HEK293 (cell line): ENCODE measurements at regions not wholly inside any gene's neighbourhood (a gene's known extent, or its start where the extent isn't known, plus 50 kb on each side); places are given as distances from the start of the nearest gene placed in this dataset.
A peak's percentile ranks its signal among the peaks of the same experiment; 100 is the strongest.

Source experiments
- CTCF ChIA-PET: fragments of 350-600 bp; formaldehyde crosslinking; extraction: SDS; loops from one replicate; lab custom pipeline; 2021; ENCODE audit warnings: antibody characterized with exemption; lab: Yijun Ruan, JAX
- POLR2A ChIA-PET: fragments of 300-600 bp; formaldehyde crosslinking; extraction: SDS; loops from one replicate; lab custom pipeline; 2020; ENCODE audit warnings: antibody characterized with exemption, inconsistent platforms; lab: Yijun Ruan, JAX
- H3K27ac ChIP-seq: fragments of 200-500 bp; sonication (Bioruptor generic); 2 replicates; pipeline ENCODE4 v1.5.1; 2014; ENCODE audit warnings: low read depth, low read length, control low read depth, inconsistent platforms; ENCODE audit errors: extremely low read depth
- H3K36me3 ChIP-seq, 2 experiments: fragments of 200-500 bp in 1 of 2; sonication (Bioruptor generic) in 1 of 2; 1 replicate in 1 of 2; 2 replicates in 1 of 2; pipeline ENCODE4 v1.5.1; 2014 to 2017; ENCODE audit warnings: inconsistent platforms in 2 of 2, low read length in 2 of 2; ENCODE audit not compliant: control insufficient read depth in 2 of 2, insufficient read depth in 1 of 2
- H3K4me1 ChIP-seq: fragments of 200-500 bp; sonication (Bioruptor generic); 2 replicates; pipeline ENCODE4 v1.5.1; 2014; ENCODE audit warnings: mild to moderate bottlenecking, low read length, inconsistent platforms; ENCODE audit not compliant: control insufficient read depth, insufficient read depth
- H3K4me3 ChIP-seq: 2 replicates; pipeline ENCODE4 v1.5.1; 2011; ENCODE audit warnings: low read depth, mild to moderate bottlenecking, control low read depth, low read length, moderate library complexity
- H3K9me3 ChIP-seq: fragments of 200-500 bp; sonication (Bioruptor generic); 2 replicates; pipeline ENCODE4 v1.5.1; 2014; ENCODE audit warnings: low read depth, low read length, inconsistent platforms; ENCODE audit not compliant: control insufficient read depth, insufficient read depth
- ATF2 ChIP-seq: fragments of 450-650 bp; formaldehyde crosslinking; IDR thresholded peaks from 2 replicates; pipeline ENCODE4 v1.5.1; 2016; ENCODE audit warnings: missing biosample characterization, missing genetic modification characterization, low read depth
- BCL11A ChIP-seq: fragments of 450-650 bp; formaldehyde crosslinking; IDR thresholded peaks from 2 replicates; pipeline ENCODE4 v1.5.1; 2016; ENCODE audit warnings: low read depth, missing biosample characterization, missing genetic modification characterization
- GFI1B ChIP-seq: fragments of 450-650 bp; formaldehyde crosslinking; IDR thresholded peaks from 2 replicates; pipeline ENCODE4 v1.5.1; 2016; ENCODE audit warnings: missing biosample characterization, missing genetic modification characterization
- GLI4 ChIP-seq: fragments of 450-650 bp; formaldehyde crosslinking; IDR thresholded peaks from 2 replicates; pipeline ENCODE4 v1.5.1; 2016; ENCODE audit warnings: missing biosample characterization, missing genetic modification characterization
- KLF1 ChIP-seq: fragments of 450-650 bp; formaldehyde crosslinking; IDR thresholded peaks from 2 replicates; pipeline ENCODE4 v1.5.1; 2016; ENCODE audit warnings: missing biosample characterization, missing genetic modification characterization
- KLF7 ChIP-seq: fragments of 450-650 bp; formaldehyde crosslinking; IDR thresholded peaks from 2 replicates; pipeline ENCODE4 v1.5.1; 2016; ENCODE audit warnings: missing biosample characterization, missing genetic modification characterization, borderline replicate concordance
- SP2 ChIP-seq: fragments of 450-650 bp; formaldehyde crosslinking; IDR thresholded peaks from 2 replicates; pipeline ENCODE4 v1.5.1; 2016; ENCODE audit warnings: missing biosample characterization, missing genetic modification characterization
- TRIM28 ChIP-seq: IDR thresholded peaks from 2 replicates; pipeline ENCODE4 v1.6.1; 2011; ENCODE audit warnings: low read length, control low read depth, borderline replicate concordance
- WT1 ChIP-seq: fragments of 450-650 bp; formaldehyde crosslinking; IDR thresholded peaks from 2 replicates; pipeline ENCODE4 v1.5.1; 2016; ENCODE audit warnings: missing biosample characterization, missing genetic modification characterization
- ZNF174 ChIP-seq: fragments of 450-650 bp; formaldehyde crosslinking; IDR thresholded peaks from 2 replicates; pipeline ENCODE4 v1.5.0; 2017; ENCODE audit warnings: missing biosample characterization, mild to moderate bottlenecking, missing genetic modification characterization
- ZNF514 ChIP-seq: fragments of 450-650 bp; formaldehyde crosslinking; IDR thresholded peaks from 2 replicates; pipeline ENCODE4 v1.5.1; 2016; ENCODE audit warnings: missing biosample characterization, missing genetic modification characterization
- ZNF530 ChIP-seq: fragments of 450-650 bp; formaldehyde crosslinking; IDR thresholded peaks from 2 replicates; pipeline ENCODE4 v1.5.1; 2016; ENCODE audit warnings: low read depth, missing biosample characterization, missing genetic modification characterization
- ZNF544 ChIP-seq: fragments of 450-650 bp; formaldehyde crosslinking; IDR thresholded peaks from 2 replicates; pipeline ENCODE4 v1.5.0; 2017; ENCODE audit warnings: missing biosample characterization, missing genetic modification characterization
- ZNF600 ChIP-seq: fragments of 450-650 bp; formaldehyde crosslinking; IDR thresholded peaks from 2 replicates; pipeline ENCODE4 v1.5.1; 2016; ENCODE audit warnings: missing biosample characterization, missing genetic modification characterization
- ZNF621 ChIP-seq: fragments of 450-650 bp; formaldehyde crosslinking; IDR thresholded peaks from 2 replicates; pipeline ENCODE4 v1.5.1; 2017; ENCODE audit warnings: missing biosample characterization, missing genetic modification characterization
- ZNF654 ChIP-seq: fragments of 450-650 bp; formaldehyde crosslinking; IDR thresholded peaks from 2 replicates; pipeline ENCODE4 v1.5.1; 2016; ENCODE audit warnings: low read depth, missing biosample characterization, missing genetic modification characterization
- ZNF707 ChIP-seq: fragments of 450-650 bp; formaldehyde crosslinking; IDR thresholded peaks from 2 replicates; pipeline ENCODE4 v1.5.1; 2016; ENCODE audit warnings: missing biosample characterization, missing genetic modification characterization
- ZNF791 ChIP-seq: fragments of 450-650 bp; formaldehyde crosslinking; IDR thresholded peaks from 2 replicates; pipeline ENCODE4 v1.5.1; 2016; ENCODE audit warnings: missing biosample characterization, missing genetic modification characterization
- ZSCAN16 ChIP-seq: fragments of 450-650 bp; formaldehyde crosslinking; IDR thresholded peaks from 2 replicates; pipeline ENCODE4 v1.5.1; 2016; ENCODE audit warnings: missing biosample characterization, missing genetic modification characterization
- TF ChIP-seq, protein P1 (sequence below): fragments of 450-650 bp; formaldehyde crosslinking; IDR thresholded peaks from 2 replicates; pipeline ENCODE4 v1.5.1; 2016; ENCODE audit warnings: missing biosample characterization, missing genetic modification characterization
- TF ChIP-seq, protein P2 (sequence below): fragments of 450-650 bp; formaldehyde crosslinking; IDR thresholded peaks from 2 replicates; pipeline ENCODE4 v1.5.1; 2017; ENCODE audit warnings: missing biosample characterization, missing genetic modification characterization
- TF ChIP-seq, protein P3 (sequence below): fragments of 450-650 bp; formaldehyde crosslinking; conservative IDR thresholded peaks from 2 replicates; pipeline ENCODE4 v1.5.1; 2016; ENCODE audit warnings: low read depth, missing biosample characterization, missing genetic modification characterization

- TF ChIP-seq, protein P1, sequence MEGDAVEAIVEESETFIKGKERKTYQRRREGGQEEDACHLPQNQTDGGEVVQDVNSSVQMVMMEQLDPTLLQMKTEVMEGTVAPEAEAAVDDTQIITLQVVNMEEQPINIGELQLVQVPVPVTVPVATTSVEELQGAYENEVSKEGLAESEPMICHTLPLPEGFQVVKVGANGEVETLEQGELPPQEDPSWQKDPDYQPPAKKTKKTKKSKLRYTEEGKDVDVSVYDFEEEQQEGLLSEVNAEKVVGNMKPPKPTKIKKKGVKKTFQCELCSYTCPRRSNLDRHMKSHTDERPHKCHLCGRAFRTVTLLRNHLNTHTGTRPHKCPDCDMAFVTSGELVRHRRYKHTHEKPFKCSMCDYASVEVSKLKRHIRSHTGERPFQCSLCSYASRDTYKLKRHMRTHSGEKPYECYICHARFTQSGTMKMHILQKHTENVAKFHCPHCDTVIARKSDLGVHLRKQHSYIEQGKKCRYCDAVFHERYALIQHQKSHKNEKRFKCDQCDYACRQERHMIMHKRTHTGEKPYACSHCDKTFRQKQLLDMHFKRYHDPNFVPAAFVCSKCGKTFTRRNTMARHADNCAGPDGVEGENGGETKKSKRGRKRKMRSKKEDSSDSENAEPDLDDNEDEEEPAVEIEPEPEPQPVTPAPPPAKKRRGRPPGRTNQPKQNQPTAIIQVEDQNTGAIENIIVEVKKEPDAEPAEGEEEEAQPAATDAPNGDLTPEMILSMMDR: no peak
- TF ChIP-seq ZNF654 (tag by site-specific recombination): no peak
- TF ChIP-seq KLF1: no peak
- TF ChIP-seq ZSCAN16 (tag by site-specific recombination): no peak
- TF ChIP-seq, protein P2, sequence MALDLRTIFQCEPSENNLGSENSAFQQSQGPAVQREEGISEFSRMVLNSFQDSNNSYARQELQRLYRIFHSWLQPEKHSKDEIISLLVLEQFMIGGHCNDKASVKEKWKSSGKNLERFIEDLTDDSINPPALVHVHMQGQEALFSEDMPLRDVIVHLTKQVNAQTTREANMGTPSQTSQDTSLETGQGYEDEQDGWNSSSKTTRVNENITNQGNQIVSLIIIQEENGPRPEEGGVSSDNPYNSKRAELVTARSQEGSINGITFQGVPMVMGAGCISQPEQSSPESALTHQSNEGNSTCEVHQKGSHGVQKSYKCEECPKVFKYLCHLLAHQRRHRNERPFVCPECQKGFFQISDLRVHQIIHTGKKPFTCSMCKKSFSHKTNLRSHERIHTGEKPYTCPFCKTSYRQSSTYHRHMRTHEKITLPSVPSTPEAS (tag by site-specific recombination): no peak
- TF ChIP-seq ZNF530: no peak
- no peak for TF ChIP-seq ZNF600
Observed at GRCh38 chr6:91681296-91681695, 1094.4 kb upstream of the MAP3K7 start (continued).

DNA sequence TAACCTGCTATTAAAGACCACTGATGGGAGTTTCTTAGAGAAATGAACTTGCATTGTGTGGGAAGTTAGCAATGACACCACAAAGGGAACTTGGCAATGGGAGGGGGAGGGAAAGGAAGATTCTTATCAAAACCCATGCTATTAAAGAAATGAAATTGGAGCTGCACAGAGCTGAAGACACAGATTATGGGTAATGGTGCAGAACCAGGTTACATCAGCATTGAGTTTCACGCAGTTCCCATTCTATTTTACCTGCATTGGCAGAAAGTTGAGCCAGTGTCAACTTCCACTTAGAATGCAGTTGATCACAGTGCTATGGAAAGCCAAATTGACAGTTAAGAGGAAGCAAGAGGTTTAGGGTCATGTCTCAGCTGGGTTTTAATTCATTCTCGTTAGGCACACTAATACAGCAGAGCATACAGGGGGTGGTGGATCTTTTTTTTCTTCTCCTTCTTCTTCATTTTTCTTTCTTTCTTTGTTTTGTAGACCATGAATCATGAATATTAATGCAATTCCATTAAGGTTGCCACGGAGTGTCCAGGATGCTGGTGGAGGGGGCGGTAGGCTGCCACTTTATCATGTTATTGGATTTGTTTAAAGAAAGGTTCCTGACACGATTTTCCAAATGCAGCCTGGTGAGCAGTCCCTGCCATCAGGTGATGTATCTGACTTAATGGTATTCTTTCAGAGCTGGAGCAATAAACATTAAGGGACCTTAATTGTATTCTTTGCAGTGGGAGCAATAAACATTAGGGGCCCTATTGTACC lies 1092.0 kb upstream of the MAP3K7 start:
- Histone ChIP-seq H3K4me1 (no peaks in the 10 kb centered on the region), H3K36me3 (no peaks in the 10 kb centered on the region), H3K27ac (no peak overlapping the region), H3K4me3 (no peak overlapping the region), H3K9me3 (no peaks in the 10 kb centered on the region)
- CTCF ChIA-PET: no interaction called here
- POLR2A ChIA-PET: no interaction called here
- TF ChIP-seq TRIM28: peak; percentile 90
- TF ChIP-seq ZNF707 (tag by site-specific recombination): no peak
- TF ChIP-seq ZNF514 (tag by site-specific recombination): no peak
- TF ChIP-seq WT1 (tag by site-specific recombination): peak; percentile 66
- TF ChIP-seq ZNF621 (tag by site-specific recombination): no peak
- no peak for TF ChIP-seq ZNF544
- TF ChIP-seq ZNF530: no peak
- TF ChIP-seq BCL11A (tag by site-specific recombination): no peak
- TF ChIP-seq SP2 (tag by site-specific recombination): no peak
- TF ChIP-seq, protein P1: no peak
- no peak for TF ChIP-seq KLF7 (tag by site-specific recombination)
- TF ChIP-seq ZNF174 (tag by site-specific recombination): no peak
- 0 out of 2 replicates have a peak, but pooled peaks have one; percentile 16 for TF ChIP-seq ZNF791
- TF ChIP-seq, protein P3, sequence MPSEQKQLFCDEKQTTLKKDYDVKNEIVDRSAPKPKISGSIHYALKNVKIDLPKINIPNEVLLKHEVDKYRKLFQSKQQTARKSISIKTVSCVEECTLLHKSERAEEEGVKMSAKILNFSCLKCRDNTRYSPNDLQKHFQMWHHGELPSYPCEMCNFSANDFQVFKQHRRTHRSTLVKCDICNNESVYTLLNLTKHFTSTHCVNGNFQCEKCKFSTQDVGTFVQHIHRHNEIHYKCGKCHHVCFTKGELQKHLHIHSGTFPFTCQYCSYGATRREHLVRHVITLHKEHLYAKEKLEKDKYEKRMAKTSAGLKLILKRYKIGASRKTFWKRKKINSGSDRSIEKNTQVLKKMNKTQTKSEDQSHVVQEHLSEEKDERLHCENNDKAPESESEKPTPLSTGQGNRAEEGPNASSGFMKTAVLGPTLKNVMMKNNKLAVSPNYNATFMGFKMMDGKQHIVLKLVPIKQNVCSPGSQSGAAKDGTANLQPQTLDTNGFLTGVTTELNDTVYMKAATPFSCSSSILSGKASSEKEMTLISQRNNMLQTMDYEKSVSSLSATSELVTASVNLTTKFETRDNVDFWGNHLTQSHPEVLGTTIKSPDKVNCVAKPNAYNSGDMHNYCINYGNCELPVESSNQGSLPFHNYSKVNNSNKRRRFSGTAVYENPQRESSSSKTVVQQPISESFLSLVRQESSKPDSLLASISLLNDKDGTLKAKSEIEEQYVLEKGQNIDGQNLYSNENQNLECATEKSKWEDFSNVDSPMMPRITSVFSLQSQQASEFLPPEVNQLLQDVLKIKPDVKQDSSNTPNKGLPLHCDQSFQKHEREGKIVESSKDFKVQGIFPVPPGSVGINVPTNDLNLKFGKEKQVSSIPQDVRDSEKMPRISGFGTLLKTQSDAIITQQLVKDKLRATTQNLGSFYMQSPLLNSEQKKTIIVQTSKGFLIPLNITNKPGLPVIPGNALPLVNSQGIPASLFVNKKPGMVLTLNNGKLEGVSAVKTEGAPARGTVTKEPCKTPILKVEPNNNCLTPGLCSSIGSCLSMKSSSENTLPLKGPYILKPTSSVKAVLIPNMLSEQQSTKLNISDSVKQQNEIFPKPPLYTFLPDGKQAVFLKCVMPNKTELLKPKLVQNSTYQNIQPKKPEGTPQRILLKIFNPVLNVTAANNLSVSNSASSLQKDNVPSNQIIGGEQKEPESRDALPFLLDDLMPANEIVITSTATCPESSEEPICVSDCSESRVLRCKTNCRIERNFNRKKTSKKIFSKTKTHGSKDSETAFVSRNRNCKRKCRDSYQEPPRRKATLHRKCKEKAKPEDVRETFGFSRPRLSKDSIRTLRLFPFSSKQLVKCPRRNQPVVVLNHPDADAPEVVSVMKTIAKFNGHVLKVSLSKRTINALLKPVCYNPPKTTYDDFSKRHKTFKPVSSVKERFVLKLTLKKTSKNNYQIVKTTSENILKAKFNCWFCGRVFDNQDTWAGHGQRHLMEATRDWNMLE (tag by site-specific recombination): no peak
- TF ChIP-seq GFI1B (tag by site-specific recombination): no peak
- no peak for TF ChIP-seq ATF2
- no peak for TF ChIP-seq GLI4 (tag by site-specific recombination)
